Stimulated activated effector memory CD8-positive, alpha-beta T cell treated with anti-CD3 and anti-CD28 coated beads, Interleukin-12 subunit alpha, Interleukin-12 subunit beta, amount 100 ng/mL, for 72 hours (primary cell): ENCODE measurements at regions not wholly inside any gene's neighbourhood (a gene's known extent, or its start where the extent isn't known, plus 50 kb on each side); places are given as distances from the start of the nearest gene placed in this dataset.

Experiments
- ATAC-seq: fragments of 150-1000 bp; cut with Tn5 transposase; 2 replicates; pipeline ENCODE4 v1.10.0; 2021
- DNase-seq, 2 donors: peaks; one replicate each; pipeline ENCODE4 v3.0.0; 2021 to 2022; ENCODE audit warnings: low spot score in 2 of 2
- H3K27ac Mint-ChIP-seq: one replicate; pipeline ENCODE4 v1.8.0; 2022; ENCODE audit warnings: mild to moderate bottlenecking, mixed read lengths
- H3K36me3 Mint-ChIP-seq: one replicate; pipeline ENCODE4 v1.8.0; 2022; ENCODE audit warnings: mild to moderate bottlenecking, mixed read lengths
- H3K4me1 Mint-ChIP-seq: one replicate; pipeline ENCODE4 v1.8.0; 2022; ENCODE audit warnings: mixed read lengths
- H3K4me3 Mint-ChIP-seq: one replicate; pipeline ENCODE4 v1.8.0; 2022; ENCODE audit warnings: mild to moderate bottlenecking, mixed read lengths
- H3K9me3 Mint-ChIP-seq: one replicate; pipeline ENCODE4 v1.8.0; 2022; ENCODE audit warnings: mixed read lengths

DNA sequence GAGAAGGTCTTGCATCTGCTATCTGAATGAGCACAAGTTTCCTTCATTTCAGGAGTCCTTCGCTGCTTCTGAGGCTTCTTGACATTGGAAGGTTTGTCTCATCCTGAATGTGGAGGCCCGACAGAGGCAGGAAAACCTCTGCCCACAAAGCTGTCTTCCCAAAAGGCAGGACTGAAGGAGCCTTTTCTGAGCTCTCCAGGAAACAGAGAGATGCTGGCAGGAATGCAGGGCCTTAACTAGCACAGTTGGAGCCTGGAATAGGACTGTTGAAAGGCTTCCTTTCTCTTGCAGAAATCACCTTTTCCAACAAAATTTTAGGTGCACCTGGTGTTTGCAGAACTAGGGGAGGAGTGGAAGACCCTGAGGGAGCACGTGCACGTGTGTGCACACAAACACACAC is 637.4 kb upstream of the MKI67 start:
- DNase-seq: no peak
- no peak for ATAC-seq
- Mint-ChIP-seq H3K27ac (no peak overlapping the region), H3K36me3 (no peaks in the 10 kb centered on the region), H3K4me3 (no peak overlapping the region), H3K9me3 (no peaks in the 10 kb centered on the region), H3K4me1 (no peaks in the 10 kb centered on the region)

GRCh38 chr10:128764190-128764589 is 638.0 kb upstream of the MKI67 start:
- Mint-ChIP-seq H3K27ac (no peak overlapping the region), H3K36me3 (no peaks in the 10 kb centered on the region), H3K4me3 (no peak overlapping the region), H3K9me3 (no peaks in the 10 kb centered on the region), H3K4me1 (no peaks in the 10 kb centered on the region)
- DNase-seq (no peak), ATAC-seq (no peak)

DNA sequence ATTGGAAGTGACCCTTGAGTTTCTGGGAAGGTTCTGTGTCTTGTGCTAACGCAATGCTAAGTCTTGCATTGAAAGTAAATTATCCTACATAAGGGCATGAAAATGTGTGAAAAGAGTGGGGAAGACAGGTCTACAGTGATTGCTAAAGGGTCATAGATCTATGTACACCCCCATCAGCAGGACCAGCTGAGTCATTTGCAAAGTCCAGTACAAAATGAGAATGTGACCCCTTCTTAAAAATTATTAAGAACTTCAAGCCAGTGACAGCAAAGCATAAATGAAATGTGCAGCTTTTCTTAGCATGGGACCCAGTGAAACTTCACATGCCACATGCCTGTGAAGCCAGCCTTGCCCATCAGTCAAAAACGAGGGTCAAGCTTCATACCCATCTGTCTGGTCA is 640.7 kb upstream of the MKI67 start:
- H3K9me3 Mint-ChIP-seq: no peaks in the 10 kb centered on the region
- no peak for ATAC-seq
- no peak for DNase-seq
- no peaks in the 10 kb centered on the region for H3K4me1 Mint-ChIP-seq
- H3K27ac Mint-ChIP-seq: no peak overlapping the region
- H3K36me3 Mint-ChIP-seq: no peaks in the 10 kb centered on the region
- no peak overlapping the region for H3K4me3 Mint-ChIP-seq

DNA sequence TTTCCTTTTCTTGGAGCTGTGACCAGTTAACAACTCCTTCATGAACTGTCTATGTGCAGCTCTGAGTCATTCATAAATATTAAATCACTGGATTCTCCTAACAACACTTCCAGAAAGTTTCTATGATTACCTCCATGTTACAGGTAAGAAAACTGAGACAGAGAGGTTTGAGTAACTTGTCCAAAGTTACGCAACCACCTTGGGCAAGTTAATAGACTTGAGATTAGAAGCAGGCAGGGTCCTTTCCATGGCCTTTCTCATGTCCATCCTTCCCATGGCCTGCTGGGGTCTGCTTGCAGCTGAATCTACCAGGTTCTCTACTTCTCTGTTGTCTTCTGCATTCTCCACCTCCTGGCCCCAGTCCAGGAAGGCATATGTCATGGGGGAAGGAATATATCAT is 648.8 kb upstream of the MKI67 start:
- H3K4me1 Mint-ChIP-seq: no peaks in the 10 kb centered on the region
- ATAC-seq (no peak), DNase-seq (no peak)
- no peaks in the 10 kb centered on the region for H3K36me3 Mint-ChIP-seq
- H3K4me3 Mint-ChIP-seq: no peak overlapping the region
- H3K9me3 Mint-ChIP-seq: no peaks in the 10 kb centered on the region
- no peak overlapping the region for H3K27ac Mint-ChIP-seq

DNA sequence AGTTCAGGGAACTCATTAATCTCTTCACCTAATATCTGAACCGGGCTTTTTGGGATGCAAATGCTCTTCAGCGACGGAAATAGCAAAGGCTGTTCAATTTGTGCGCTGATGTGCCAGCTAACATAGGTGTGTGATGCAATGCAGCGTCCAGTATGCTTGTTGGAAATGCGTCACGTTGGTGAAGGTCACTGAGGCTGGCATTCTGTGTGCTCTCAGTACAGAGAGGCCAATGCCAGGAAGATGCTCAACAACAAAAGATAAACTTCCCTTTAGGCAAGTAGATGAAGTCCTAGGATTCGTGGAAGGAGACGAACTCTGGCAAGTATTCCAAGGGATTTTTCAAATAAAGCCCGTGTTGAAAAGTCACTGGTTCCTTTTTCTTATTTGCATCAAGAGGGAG is 649.5 kb upstream of the MKI67 start:
- H3K4me1 Mint-ChIP-seq: no peaks in the 10 kb centered on the region

GRCh38 chr10:128776673-128777252 is 650.5 kb upstream of the MKI67 start:
- DNase-seq (no peak), ATAC-seq (no peak)
- Mint-ChIP-seq H3K27ac (no peak overlapping the region), H3K4me3 (no peak overlapping the region), H3K9me3 (no peaks in the 10 kb centered on the region), H3K36me3 (no peaks in the 10 kb centered on the region), H3K4me1 (no peaks in the 10 kb centered on the region)

More for the DNA sequence above, 649.5 kb upstream of the MKI67 start:
- Mint-ChIP-seq H3K4me3 (no peak overlapping the region), H3K36me3 (no peaks in the 10 kb centered on the region), H3K9me3 (no peaks in the 10 kb centered on the region), H3K27ac (no peak overlapping the region)
- ATAC-seq (no peak), DNase-seq (no peak)

DNA sequence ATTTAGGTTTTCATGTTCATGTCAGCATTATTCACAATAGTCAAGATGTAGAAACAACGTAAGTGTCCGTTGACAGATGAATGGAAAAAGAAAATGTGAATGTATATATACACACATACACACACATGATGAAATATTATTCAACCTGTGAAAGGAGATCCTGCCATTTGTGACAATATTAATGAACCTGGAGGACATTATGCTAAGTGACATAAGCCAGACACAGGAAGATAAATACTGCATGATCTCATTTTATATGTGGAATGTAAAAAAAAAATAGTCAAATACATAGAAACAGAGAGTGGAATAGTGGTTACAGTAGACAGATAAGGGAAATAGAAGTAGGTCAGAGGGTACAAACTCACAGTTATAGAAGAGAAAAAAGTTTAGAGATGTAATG is 651.1 kb upstream of the MKI67 start:
- no peak for DNase-seq
- H3K27ac Mint-ChIP-seq: no peak overlapping the region
- no peaks in the 10 kb centered on the region for H3K4me1 Mint-ChIP-seq
- H3K36me3 Mint-ChIP-seq: no peaks in the 10 kb centered on the region
- H3K9me3 Mint-ChIP-seq: no peaks in the 10 kb centered on the region
- H3K4me3 Mint-ChIP-seq: no peak overlapping the region
- no peak for ATAC-seq

GRCh38 chr10:128779416-128779815 is 653.2 kb upstream of the MKI67 start:
- no peak for DNase-seq
- Mint-ChIP-seq H3K27ac (no peak overlapping the region), H3K9me3 (no peaks in the 10 kb centered on the region), H3K4me1 (no peaks in the 10 kb centered on the region), H3K36me3 (no peaks in the 10 kb centered on the region), H3K4me3 (no peak overlapping the region)
- ATAC-seq: no peak

DNA sequence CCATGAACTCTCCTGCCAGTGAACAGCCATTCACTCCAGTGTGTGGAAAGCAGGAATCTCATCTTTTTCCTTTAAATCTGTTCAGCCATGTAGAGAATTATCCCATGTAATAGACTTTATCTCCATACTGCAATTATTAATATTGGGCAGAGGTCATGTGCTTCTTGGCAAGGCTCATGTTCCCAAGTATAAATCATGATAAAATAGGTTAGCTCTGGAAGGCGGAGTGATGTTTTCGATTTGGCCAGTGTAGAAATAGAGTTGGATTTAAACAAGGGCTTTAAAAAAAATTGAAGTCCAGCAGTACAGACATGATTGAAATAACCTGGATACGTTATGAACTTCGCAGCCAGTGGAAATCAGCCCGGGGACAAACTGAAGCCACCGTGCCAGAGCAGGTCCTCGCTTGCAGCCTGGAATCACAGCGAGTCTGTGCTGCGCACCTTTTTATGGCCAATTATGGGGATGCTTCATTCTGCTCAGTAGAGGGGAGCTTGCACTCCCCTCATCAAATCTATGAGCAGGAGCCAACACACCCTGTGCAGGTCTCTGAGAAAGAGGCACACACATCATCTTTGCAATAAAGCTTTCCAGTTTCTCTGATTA is 654.0 kb upstream of the MKI67 start:
- no peak for DNase-seq
- no peak for ATAC-seq
- no peaks in the 10 kb centered on the region for H3K9me3 Mint-ChIP-seq
- H3K4me3 Mint-ChIP-seq: no peak overlapping the region
- no peaks in the 10 kb centered on the region for H3K36me3 Mint-ChIP-seq
- H3K27ac Mint-ChIP-seq: no peak overlapping the region
- no peaks in the 10 kb centered on the region for H3K4me1 Mint-ChIP-seq

DNA sequence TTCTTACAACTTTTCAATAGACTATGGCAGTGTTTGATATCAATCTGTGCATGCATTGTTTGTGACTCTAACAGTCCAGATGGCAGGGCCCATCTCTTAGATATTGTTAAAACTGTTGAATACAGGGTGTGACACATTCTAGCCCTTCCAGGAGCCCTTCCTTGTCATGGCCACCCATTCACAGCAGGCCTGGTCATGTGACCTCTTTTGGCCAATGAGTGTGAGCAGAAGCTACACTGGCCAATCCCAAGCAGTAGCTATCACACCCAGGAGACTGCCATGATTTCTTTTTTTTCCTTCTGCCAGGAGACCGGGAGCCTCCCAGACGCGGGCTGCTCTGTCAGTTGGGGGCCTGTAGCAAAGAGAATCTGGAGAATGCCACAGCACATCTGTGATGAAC is 655.4 kb upstream of the MKI67 start:
- Mint-ChIP-seq H3K4me3 (no peak overlapping the region), H3K36me3 (no peaks in the 10 kb centered on the region), H3K27ac (no peak overlapping the region), H3K4me1 (no peaks in the 10 kb centered on the region), H3K9me3 (no peaks in the 10 kb centered on the region)
- no peak for DNase-seq
- ATAC-seq: no peak

DNA sequence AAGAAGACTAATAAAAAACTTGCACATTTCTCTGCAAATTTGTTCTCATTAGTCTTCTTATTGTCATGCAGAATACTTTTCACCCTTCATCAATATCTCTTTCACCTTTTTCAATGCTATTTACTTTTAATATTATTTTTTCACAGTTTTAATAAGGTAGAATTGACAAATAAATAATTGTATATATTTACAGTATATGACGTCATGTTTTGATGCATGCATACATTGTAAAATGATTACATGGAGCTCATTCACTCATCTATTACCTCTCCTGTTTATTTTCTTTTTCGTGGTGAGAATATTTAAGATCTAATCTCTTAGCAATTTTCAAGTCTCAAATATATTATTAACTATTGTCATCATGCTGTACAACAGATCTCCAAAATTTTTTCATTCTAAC is 658.2 kb upstream of the MKI67 start:
- Mint-ChIP-seq H3K9me3 (peaks cover under 1% of the 10 kb centered on the region), H3K27ac (no peak overlapping the region), H3K36me3 (no peaks in the 10 kb centered on the region), H3K4me3 (no peak overlapping the region), H3K4me1 (no peaks in the 10 kb centered on the region)
- ATAC-seq (no peak), DNase-seq (no peak)

DNA sequence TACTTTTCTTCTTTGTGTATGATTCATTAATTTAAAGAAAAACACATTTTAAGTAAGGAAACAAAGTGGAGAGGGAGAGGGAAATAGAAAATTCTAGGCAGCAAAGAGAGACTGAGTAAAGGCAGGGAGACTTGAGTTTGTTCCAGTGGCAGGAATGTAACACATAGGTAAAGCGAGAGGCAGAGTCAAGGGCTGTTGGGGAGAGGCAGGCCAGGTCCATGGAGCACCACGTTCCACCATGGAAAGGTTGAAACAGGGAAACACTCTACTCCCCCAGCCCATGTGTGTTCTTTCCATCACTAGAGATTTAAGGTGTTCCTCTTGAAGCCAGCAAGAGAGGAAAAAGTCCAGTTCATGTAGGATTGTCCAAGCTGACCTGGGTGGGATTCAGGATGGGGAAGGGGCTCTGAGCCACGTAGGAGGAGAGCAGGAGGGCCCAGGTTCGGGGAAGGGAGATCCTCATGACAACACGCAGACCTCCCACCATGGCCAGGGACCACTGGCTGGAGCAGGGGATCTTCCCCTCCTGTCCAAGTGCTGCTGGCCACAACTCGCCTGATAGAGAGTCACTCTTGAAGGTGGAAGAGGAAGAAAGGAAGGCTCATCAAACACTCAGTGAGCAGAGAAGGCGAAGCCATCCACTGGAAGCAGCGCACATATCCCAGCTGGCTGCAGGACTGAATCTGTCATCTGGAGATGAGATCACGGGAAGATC is 666.4 kb upstream of the MKI67 start:
- DNase-seq (no peak), ATAC-seq (no peak)
- Mint-ChIP-seq H3K36me3 (no peaks in the 10 kb centered on the region), H3K9me3 (peaks cover 4% of the 10 kb centered on the region), H3K4me1 (no peaks in the 10 kb centered on the region), H3K4me3 (no peak overlapping the region), H3K27ac (no peak overlapping the region)

DNA sequence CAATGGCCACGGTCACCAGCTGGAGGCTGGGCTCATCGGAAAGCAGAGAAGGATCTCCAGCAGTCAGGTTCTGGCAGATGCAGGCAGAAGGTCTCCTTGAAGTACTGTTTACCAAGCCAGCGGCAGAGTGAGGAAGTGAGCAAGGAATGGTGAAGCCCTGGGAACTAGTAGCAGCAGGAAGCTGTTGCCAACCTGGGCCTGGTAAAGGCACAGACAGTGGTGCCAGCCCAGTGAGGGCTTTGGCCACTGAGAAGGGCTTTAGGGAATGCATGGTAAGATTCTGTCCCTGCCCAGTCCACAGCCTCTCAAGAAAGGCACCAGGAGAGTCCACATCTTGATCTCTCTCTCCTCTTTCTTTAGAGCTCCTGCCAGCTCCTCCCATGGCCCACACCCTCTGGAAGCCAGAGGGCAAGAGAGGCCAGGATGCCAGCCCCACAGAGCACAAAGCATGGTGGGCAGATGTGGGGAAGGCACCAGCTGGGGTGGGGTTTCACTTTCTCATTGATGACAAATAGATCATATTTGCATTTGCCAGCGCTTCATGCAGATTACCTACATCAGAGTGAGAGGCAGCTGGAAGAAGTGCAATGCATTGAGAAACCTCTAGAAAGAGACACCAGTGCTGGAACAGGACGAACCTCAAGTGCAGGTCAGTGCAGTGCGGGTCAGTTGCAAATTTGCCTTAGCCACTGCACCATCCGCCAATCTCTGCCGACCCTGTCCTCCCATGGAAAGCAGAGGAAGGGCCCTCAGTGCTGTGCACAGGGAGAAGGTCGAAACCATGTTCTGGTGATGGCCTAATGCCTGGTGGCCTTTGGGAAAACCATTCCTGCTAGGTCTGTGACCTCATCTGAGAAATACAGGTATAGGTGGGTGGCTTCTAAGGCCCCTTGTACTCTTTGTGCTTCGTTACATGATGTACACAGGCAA is 667.8 kb upstream of the MKI67 start:
- Mint-ChIP-seq H3K4me3 (no peak overlapping the region), H3K9me3 (peaks cover 5% of the 10 kb centered on the region), H3K36me3 (no peaks in the 10 kb centered on the region), H3K27ac (no peak overlapping the region), H3K4me1 (no peaks in the 10 kb centered on the region)
- ATAC-seq (no peak), DNase-seq (no peak)

- DNase-seq (no peak), ATAC-seq (no peak)
- no peaks in the 10 kb centered on the region for H3K4me1 Mint-ChIP-seq
- no peak overlapping the region for H3K27ac Mint-ChIP-seq
- no peak overlapping the region for H3K4me3 Mint-ChIP-seq
- H3K36me3 Mint-ChIP-seq: no peaks in the 10 kb centered on the region
- H3K9me3 Mint-ChIP-seq: peaks cover 2% of the 10 kb centered on the region
Observed at GRCh38 chr10:128796396-128796912, 670.2 kb upstream of the MKI67 start.

GRCh38 chr10:128802062-128802461 is 665.0 kb upstream of the MGMT start:
- Mint-ChIP-seq H3K36me3 (no peaks in the 10 kb centered on the region), H3K4me3 (no peak overlapping the region), H3K27ac (no peak overlapping the region), H3K9me3 (peaks cover 2% of the 10 kb centered on the region), H3K4me1 (no peaks in the 10 kb centered on the region)
- no peak for DNase-seq
- ATAC-seq: no peak
